GM12892 (cell line): ENCODE measurements at regions not wholly inside any gene's neighbourhood (a gene's known extent, or its start where the extent isn't known, plus 50 kb on each side); places are given as distances from the start of the nearest gene placed in this dataset.

Source experiments
- DNase-seq: peaks from one replicate; pipeline ENCODE4 v3.0.0; 2011; ENCODE audit not compliant: insufficient read length
- FAIRE-seq: peaks from 2 replicates; lab custom pipeline; 2011; peaks lifted over from hg19 to GRCh38; lab: Jason Lieb, UNC
- POLR2A ChIP-seq: IDR thresholded peaks from 2 replicates; pipeline ENCODE4 v1.6.1; 2011; ENCODE audit warnings: low read depth, low read length, control low read depth
- POLR2AphosphoS5 ChIP-seq: IDR thresholded peaks from 2 replicates; pipeline ENCODE4 v1.6.1; 2011; ENCODE audit warnings: low read depth, low read length, control low read depth
- TAF1 ChIP-seq: IDR thresholded peaks from 2 replicates; pipeline ENCODE4 v1.6.1; 2011; ENCODE audit warnings: low read depth, mild to moderate bottlenecking, control low read depth, low read length, borderline replicate concordance

DNA sequence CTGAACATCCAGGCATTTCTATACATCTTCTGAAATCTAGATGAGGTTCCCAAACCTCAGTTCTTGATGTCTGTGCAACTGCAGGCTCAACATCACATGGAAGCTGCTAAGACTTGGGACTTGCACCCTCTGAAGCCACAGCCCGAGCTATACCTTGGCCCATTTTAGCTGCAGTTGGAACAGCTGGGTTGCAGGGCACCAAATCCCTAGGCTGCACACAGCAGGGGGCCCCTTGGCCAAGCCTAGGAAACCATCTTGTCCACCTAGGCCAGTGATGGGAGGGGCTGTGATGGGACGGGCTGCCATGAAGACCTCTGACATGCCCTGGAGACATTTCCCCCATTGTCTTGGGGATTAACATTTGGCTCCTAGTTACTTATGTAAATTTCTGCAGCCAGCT is 415.8 kb upstream of the SUCLG2 start:
- no peak for TF ChIP-seq TAF1
- no peak for TF ChIP-seq POLR2AphosphoS5
- TF ChIP-seq POLR2A = no peak
- DNase-seq = no peak
- no peak for FAIRE-seq

DNA sequence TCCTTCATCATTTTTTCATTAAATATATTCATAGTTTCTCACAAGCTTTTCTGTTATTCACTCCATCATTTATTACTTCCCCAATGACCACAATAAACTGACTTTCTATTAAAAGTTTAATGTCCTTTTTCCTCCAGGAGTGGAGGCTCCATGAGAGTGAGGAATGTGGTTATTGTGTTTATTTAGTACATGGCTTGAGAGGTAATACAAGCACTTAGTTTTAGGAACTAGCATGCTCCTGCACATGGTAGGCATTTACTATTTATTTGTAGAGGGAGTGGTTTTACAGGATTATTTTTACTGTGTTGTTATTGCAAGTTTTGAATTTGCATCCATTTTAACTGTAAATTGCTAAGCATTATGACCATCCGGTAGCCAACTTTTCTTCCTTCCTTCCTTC is 412.9 kb upstream of the SUCLG2 start:
- DNase-seq (no peak), FAIRE-seq (no peak)
- TF ChIP-seq POLR2A = no peak
- TF ChIP-seq TAF1 = no peak
- TF ChIP-seq POLR2AphosphoS5 = no peak

DNA sequence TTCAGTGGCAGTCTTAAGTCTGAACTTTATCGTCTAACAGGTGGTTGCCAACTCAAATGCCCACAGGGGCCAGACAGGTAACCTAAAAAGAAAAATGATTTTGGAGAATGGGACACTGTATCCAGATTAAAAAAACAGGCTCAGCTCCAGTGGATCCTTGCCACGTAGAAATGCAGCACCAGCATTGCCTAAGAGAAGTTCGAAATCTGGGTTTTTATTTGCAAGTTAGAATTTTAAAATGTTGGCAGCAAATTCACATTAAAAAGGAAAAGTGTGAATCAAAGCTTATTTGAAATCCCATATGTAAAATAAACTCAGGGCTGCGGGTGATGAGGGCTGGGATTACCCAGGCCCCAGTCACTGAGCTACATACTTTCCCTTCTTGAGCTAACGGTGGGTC is 408.5 kb upstream of the SUCLG2 start:
- DNase-seq = no peak
- no peak for FAIRE-seq
- TF ChIP-seq POLR2AphosphoS5 (no peak), POLR2A (no peak), TAF1 (no peak)

DNA sequence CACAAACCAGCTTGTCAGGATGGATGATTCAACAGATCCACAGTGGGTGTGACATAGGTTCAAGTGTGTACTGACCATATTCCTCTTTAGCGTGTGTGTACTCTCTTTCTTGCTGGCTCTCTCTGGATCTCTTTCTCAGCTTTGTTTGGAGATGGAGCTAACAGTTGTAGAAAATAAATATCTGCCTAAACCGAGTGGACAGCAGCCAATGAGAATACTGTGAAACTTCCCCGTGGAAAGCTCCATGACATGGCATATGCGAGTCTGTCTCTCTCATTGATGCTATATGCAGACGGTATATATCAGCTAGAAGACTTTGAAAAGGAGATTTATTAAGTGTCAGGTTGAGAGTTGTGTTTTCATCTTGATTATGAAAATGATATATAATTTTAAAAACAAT is 406.5 kb upstream of the SUCLG2 start:
- TF ChIP-seq TAF1 = no peak
- TF ChIP-seq POLR2AphosphoS5 = no peak
- TF ChIP-seq POLR2A = no peak
- FAIRE-seq = no peak
- no peak for DNase-seq

DNA sequence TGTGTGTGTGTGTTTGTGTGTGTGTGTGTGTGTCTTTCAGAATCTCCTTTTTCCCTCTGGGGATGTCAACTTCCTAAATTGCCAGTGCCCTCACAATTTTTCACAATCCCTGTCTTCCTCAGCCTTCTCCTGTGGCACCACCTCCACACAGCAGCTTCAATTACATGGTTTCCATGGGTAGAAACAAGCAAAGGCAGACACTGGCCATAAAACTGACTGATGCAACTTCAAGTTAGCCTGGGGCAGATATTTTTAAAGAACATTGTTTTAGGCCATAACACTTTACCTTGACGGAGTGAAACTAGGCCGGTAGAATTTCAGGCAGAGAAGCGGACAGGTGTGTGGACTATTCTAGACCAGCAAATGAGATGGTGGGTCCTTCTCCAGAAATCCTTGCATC is 405.8 kb upstream of the SUCLG2 start:
- no peak for DNase-seq
- no peak for FAIRE-seq
- TF ChIP-seq TAF1 = no peak
- TF ChIP-seq POLR2AphosphoS5 = no peak
- TF ChIP-seq POLR2A = no peak

DNA sequence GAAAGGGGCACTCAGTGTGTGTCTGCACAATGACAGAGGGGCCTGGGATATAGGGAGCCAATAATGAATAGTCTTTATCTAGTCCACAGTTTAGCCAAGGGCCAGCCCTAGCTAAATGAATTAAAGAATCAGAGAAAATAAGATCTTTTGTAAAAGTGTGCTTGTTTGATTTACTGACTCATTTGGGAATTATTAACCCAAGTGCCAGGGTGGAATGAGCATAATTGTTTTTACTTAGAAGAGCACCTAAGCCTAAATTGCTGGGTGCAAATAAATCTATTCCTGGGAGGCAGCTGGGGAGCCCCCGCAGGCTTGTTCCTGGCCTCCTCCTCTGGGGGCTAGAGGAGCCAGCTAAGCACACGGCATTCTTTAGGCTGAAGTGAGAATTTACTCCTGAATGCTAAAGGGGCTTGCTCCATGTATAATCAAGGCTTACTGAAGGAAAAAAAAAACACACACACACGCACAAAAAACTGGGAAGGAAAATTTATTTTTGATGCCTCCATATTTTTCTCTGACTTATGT is 405.3 kb upstream of the SUCLG2 start:
- DNase-seq (no peak), FAIRE-seq (no peak)
- TF ChIP-seq TAF1 (no peak), POLR2AphosphoS5 (no peak), POLR2A (no peak)

DNA sequence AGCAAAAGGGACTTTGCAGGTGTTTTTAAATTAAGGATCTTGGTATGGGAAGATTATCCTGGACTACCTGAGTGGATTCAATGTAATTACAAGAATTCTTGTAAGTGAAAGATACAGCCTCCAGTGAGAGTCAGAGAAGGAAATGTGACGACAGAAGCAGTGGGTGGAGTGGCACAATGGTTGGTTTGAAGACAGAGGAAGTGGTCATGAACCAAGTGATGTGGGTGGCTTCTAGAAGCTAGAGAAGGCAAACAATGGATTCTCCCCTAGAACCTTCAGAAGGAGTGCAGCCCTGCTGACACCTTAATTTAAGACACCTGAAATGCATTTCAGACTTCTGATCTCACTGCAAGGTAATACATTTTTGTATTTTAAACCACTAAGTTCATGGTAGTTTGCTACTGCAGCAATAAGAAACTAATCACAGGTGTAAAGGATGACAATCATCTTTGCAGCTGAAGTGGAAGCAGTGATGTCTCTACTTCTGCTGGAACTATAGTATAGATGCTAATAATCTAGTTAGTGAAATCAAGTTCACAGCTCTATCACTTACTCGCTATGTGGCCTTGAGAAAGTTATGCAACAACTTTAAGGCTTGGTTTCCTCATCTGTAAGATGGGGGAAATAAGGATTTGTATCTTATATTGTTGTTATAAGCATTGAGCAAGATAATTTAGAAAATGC is 403.4 kb upstream of the SUCLG2 start:
- no peak for DNase-seq

DNA sequence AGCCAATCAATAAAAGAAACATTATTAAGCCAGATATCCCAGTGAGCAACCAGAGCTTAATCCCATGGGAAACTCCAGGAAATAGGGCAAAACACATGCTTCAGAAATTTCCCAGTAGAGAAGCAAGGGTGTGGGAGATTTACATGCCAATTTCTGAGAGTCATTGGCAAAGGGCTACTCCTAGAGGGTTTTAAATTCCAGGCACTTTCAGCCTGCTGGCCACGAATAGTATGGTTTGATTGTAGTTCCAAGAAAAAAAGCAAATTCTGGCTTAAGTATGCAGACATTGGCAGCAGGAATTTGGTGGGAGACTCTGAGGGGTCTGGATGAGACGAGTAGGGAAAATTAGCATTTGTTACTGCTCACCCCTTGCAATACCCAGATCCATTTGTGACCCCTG is 402.1 kb upstream of the SUCLG2 start:
- FAIRE-seq (no peak), DNase-seq (no peak)
- TF ChIP-seq POLR2A (no peak), TAF1 (no peak), POLR2AphosphoS5 (no peak)

More for the DNA sequence above, 403.4 kb upstream of the SUCLG2 start:
- no peak for TF ChIP-seq TAF1
- no peak for TF ChIP-seq POLR2AphosphoS5
- no peak for TF ChIP-seq POLR2A
- no peak for FAIRE-seq

DNA sequence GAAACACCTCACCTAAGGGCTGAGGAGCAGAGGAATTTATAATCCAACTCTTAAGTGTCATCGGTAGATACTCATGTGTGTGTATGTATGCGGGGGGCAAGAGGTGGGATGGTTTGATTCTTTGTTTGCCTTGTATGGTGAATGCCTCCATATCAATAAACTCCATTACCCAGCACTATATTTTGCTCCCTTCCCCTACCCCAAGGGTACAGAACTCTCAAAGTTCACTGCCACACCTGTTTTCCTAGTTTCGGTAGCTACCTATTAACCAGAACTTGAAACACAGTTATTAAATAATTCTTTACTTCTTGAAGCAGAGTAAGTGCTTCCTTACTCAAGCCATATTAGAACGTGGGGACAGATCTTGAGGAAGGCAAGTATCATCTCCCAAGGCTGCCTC is 400.8 kb upstream of the SUCLG2 start:
- DNase-seq (no peak), FAIRE-seq (no peak)
- no peak for TF ChIP-seq POLR2A
- no peak for TF ChIP-seq TAF1
- no peak for TF ChIP-seq POLR2AphosphoS5

DNA sequence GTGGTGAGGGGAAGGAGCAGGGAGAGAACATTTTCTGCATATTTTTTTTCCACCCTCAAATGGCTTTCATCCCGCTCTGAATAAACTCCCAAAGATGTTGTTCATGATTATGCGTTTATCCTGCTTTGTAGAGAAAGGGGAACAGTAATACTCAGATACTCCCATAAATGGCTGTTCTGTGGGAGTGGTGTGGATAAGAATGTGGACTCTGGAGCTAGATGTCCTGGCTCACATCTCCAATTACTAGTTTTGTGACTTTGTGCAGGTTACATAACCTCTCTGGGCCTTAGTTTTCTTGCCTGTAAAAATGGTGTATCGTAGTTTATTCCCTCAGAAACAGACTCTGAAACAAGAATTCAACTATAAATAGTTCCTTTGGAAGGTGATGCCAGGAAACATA is 395.4 kb upstream of the SUCLG2 start:
- FAIRE-seq (no peak), DNase-seq (no peak)
- TF ChIP-seq POLR2AphosphoS5 = no peak
- no peak for TF ChIP-seq POLR2A
- no peak for TF ChIP-seq TAF1

DNA sequence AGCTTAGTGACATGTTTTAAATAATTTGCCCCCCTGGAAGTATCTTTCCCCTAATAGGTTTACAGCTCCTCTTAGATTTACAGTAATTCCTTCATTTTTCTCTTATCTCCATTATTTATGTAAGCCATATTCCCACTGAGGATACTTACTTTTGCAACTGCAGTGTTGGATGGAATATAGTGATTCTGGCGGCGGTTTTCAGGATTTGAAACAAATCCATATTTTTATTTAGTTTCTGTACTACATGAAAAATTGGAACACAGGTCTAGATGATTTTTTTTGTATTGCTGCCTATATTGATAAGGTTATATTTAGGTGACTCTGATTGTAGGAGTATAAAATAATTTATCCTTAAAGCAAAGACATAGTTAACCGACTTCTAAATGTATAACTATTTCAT is 391.6 kb upstream of the SUCLG2 start:
- DNase-seq (no peak), FAIRE-seq (no peak)
- no peak for TF ChIP-seq POLR2AphosphoS5
- TF ChIP-seq TAF1 = no peak
- no peak for TF ChIP-seq POLR2A

DNA sequence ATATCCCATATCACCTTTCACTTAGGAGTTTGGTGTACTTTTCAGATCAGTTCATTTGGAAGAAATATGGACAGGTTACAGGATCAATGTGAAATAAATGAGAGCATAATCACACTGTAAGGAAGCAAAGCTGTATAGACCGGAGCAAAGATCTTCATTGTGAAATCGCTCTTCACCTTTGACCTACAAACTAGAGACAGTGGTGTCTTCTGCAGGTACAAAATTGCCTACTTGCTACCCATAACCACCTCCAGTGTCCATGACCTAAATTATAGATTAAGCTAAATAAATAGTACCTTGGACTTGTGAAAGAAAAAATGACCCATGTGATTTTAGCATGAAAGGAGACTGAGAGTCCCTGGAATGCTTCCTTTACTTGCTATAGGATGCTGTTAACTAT is 379.5 kb upstream of the SUCLG2 start:
- DNase-seq (no peak), FAIRE-seq (no peak)
- TF ChIP-seq POLR2AphosphoS5 (no peak), POLR2A (no peak), TAF1 (no peak)
